Retinal pigment epithelial cell (primary cell): ENCODE measurements at regions not wholly inside any gene's neighbourhood (a gene's known extent, or its start where the extent isn't known, plus 50 kb on each side); places are given as distances from the start of the nearest gene placed in this dataset.
A peak's percentile ranks its signal among the peaks of the same experiment; 100 is the strongest.

Experiments used
- DNase-seq: peaks from one replicate; pipeline ENCODE4 v3.0.0-alpha.2; 2010; ENCODE audit warnings: low read depth
- H3K4me3 ChIP-seq: 2 replicates; pipeline ENCODE4 v1.5.1; 2011; ENCODE audit warnings: mild to moderate bottlenecking, low read length, control low read depth, moderate library complexity
- CTCF ChIP-seq: conservative IDR thresholded peaks from 2 replicates; pipeline ENCODE4 v1.5.1; 2011; ENCODE audit warnings: low read depth, low read length, control low read depth, inconsistent platforms

- DNase-seq: no peak
- TF ChIP-seq CTCF: no peak
- H3K4me3 ChIP-seq: no peak overlapping the region
Observed at GRCh38 chr20:59451641-59452040, 151.2 kb downstream of the EDN3 start.

GRCh38 chr20:59452856-59453255, 151.5 kb upstream of the PHACTR3 start:
- TF ChIP-seq CTCF: no peak
- no peak overlapping the region for H3K4me3 ChIP-seq
- no peak for DNase-seq

GRCh38 chr20:59453759-59454560, 150.4 kb upstream of the PHACTR3 start:
- DNase-seq: no peak
- no peak for TF ChIP-seq CTCF
- H3K4me3 ChIP-seq: no peak overlapping the region

GRCh38 chr20:59455402-59456341, 148.7 kb upstream of the PHACTR3 start:
- peak; percentile 36 for TF ChIP-seq CTCF
- no peak overlapping the region for H3K4me3 ChIP-seq
- no peak for DNase-seq

- no peak for TF ChIP-seq CTCF
- H3K4me3 ChIP-seq: no peak overlapping the region
- no peak for DNase-seq
Observed at GRCh38 chr20:59456342-59457279, 147.7 kb upstream of the PHACTR3 start.

GRCh38 chr20:59458645-59459044, 145.7 kb upstream of the PHACTR3 start:
- H3K4me3 ChIP-seq: no peak overlapping the region
- TF ChIP-seq CTCF: no peak
- DNase-seq: no peak
